ENCODE measurements at regions not wholly inside any gene's neighbourhood (a gene's known extent, or its start where the extent isn't known, plus 50 kb on each side); places are given as distances from the start of the nearest gene placed in this dataset.

- TF ChIP-seq, protein P1, sequence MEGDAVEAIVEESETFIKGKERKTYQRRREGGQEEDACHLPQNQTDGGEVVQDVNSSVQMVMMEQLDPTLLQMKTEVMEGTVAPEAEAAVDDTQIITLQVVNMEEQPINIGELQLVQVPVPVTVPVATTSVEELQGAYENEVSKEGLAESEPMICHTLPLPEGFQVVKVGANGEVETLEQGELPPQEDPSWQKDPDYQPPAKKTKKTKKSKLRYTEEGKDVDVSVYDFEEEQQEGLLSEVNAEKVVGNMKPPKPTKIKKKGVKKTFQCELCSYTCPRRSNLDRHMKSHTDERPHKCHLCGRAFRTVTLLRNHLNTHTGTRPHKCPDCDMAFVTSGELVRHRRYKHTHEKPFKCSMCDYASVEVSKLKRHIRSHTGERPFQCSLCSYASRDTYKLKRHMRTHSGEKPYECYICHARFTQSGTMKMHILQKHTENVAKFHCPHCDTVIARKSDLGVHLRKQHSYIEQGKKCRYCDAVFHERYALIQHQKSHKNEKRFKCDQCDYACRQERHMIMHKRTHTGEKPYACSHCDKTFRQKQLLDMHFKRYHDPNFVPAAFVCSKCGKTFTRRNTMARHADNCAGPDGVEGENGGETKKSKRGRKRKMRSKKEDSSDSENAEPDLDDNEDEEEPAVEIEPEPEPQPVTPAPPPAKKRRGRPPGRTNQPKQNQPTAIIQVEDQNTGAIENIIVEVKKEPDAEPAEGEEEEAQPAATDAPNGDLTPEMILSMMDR (IDR thresholded peaks at IDR 0.05), result no peak
- TF ChIP-seq EP300 (IDR thresholded peaks at IDR 0.05) (no peak), POLR2A (IDR thresholded peaks at IDR 0.05) (no peak)
Observed at GRCh38 chr4:158007566-158007965, 165.3 kb downstream of the GASK1B start.

Data from tibial nerve (tissue), 4 donors.